Aorta (tissue), 5 donors: ENCODE measurements at regions not wholly inside any gene's neighbourhood (a gene's known extent, or its start where the extent isn't known, plus 50 kb on each side); places are given as distances from the start of the nearest gene placed in this dataset.

Source experiments
- ATAC-seq: fragments of 200-7000 bp; cut with Tn5 transposase; one replicate; pipeline ENCODE4 v1.9.1; 2022; ENCODE audit warnings: moderate library complexity; ENCODE audit not compliant: low FRiP score
- DNase-seq, 2 donors: peaks; one replicate each; pipeline ENCODE4 v3.0.0-alpha.2; 2020
- H3K27ac ChIP-seq, 2 donors: one replicate each; pipeline ENCODE4 v1.5.1; 2013; ENCODE audit warnings: low read length in 2 of 2, mild to moderate bottlenecking in 2 of 2, moderate library complexity in 2 of 2, control low read depth in 1 of 2, inconsistent platforms in 1 of 2, low read depth in 1 of 2
- H3K27me3 ChIP-seq, 2 donors: one replicate each; pipeline ENCODE4 v1.6.1; 2013; ENCODE audit warnings: control low read depth in 1 of 2, low read length in 1 of 2, mild to moderate bottlenecking in 1 of 2, moderate library complexity in 1 of 2; ENCODE audit not compliant: insufficient read depth in 2 of 2, control insufficient read depth in 1 of 2
- H3K36me3 ChIP-seq, 2 donors: one replicate each; pipeline ENCODE4 v1.6.1; 2013; ENCODE audit warnings: control low read depth in 1 of 2, low read length in 1 of 2, mild to moderate bottlenecking in 1 of 2; ENCODE audit not compliant: insufficient read depth in 2 of 2, control insufficient read depth in 1 of 2
- H3K4me1 ChIP-seq, 2 donors: one replicate each; pipeline ENCODE4 v1.6.1; 2013; ENCODE audit warnings: low read length in 2 of 2, control low read depth in 1 of 2, mild to moderate bottlenecking in 1 of 2, moderate library complexity in 1 of 2; ENCODE audit not compliant: insufficient read depth in 2 of 2, control insufficient read depth in 1 of 2
- H3K4me3 ChIP-seq, 2 donors: one replicate each; pipeline ENCODE4 v1.5.1; 2013; ENCODE audit warnings: low read length in 2 of 2, control low read depth in 1 of 2, mild to moderate bottlenecking in 1 of 2
- H3K9me3 ChIP-seq: one replicate; pipeline ENCODE4 v1.6.1; 2013; ENCODE audit warnings: mild to moderate bottlenecking, low read length; ENCODE audit not compliant: control insufficient read depth
- WGBS, 2 donors: extraction: QIAGEN DNeasy Blood & Tissue Kit; methylation state at CpG; one replicate each; pipeline ENCODE4 v1.1.7; 2013; 5-methylcytosine and 5-hydroxymethylcytosine counted together
- intact Hi-C, 2 donors: fragments of 100-400 bp; cut with DNase I; formaldehyde crosslinking; loops; one replicate each; pipeline versions ENCODE4 v1.14.2 to v1.15.0; 2022
- donor health status: healthy with polysubstance abuse.
- donor health status: Bipolar disorder and iron deficiency.
- donor health status: DM: no; HTN: no; CAD: no.
- donor health status: DM: no; HTN: no; CAD: no.
- donor health status: DM: yes; HTN: yes; CAD: no.

- Histone ChIP-seq H3K4me3 (no peak overlapping the region), H3K27me3 (no peaks in the 10 kb centered on the region), H3K27ac (no peak overlapping the region), H3K36me3 (no peaks in the 10 kb centered on the region), H3K9me3 (peaks cover 39% of the 10 kb centered on the region), H3K4me1 (no peaks in the 10 kb centered on the region)
- intact Hi-C loops: no loop called here
- ATAC-seq: no peak
- DNase-seq: no peak
- WGBS, 2 donors: 84 to 86% methylated on average over 4 of the region's 4 CpGs
These were observed 1450.0 kb downstream of the UQCRFS1 start for GRCh38 chr19:27762933-27763332.

DNA sequence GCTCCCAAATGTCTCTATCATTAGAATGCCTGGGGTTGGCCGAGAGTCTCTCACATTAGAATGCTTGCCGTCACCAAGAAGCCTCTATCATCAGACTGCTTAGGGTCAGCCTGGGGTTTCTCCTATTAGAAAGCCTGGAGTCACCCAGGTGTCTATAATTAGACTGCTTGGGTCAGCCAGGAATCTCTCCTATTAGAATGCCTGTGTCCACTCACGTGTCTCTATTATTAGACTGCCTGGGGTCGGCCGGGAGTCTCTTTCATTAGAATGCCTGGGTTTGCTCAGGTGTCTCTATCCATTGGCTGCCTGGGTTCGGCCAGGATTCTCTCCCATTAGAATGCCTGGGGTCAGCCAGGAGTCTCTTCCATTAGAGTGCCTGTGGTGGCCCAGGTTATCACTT lies 1453.1 kb downstream of the UQCRFS1 start:
- no peak for ATAC-seq
- Histone ChIP-seq H3K4me3 (no peak overlapping the region), H3K27me3 (no peaks in the 10 kb centered on the region), H3K27ac (no peak overlapping the region), H3K4me1 (no peaks in the 10 kb centered on the region), H3K9me3 (peaks cover 30% of the 10 kb centered on the region), H3K36me3 (no peaks in the 10 kb centered on the region)
- DNase-seq: no peak
- intact Hi-C loops: no loop called here
- WGBS, 2 donors: 89 to 93% methylated on average over 6 of the region's 6 CpGs

- Histone ChIP-seq H3K4me3 (no peak overlapping the region), H3K36me3 (no peaks in the 10 kb centered on the region), H3K27me3 (no peaks in the 10 kb centered on the region), H3K9me3 (peaks cover 27% of the 10 kb centered on the region), H3K4me1 (no peaks in the 10 kb centered on the region), H3K27ac (no peak overlapping the region)
- ATAC-seq (no peak), DNase-seq (no peak)
- intact Hi-C loops: no loop called here
- WGBS, 2 donors: 86 to 91% methylated on average over 18 of the region's 18 CpGs
These were observed 1454.1 kb downstream of the UQCRFS1 start for GRCh38 chr19:27758626-27759505.

DNA sequence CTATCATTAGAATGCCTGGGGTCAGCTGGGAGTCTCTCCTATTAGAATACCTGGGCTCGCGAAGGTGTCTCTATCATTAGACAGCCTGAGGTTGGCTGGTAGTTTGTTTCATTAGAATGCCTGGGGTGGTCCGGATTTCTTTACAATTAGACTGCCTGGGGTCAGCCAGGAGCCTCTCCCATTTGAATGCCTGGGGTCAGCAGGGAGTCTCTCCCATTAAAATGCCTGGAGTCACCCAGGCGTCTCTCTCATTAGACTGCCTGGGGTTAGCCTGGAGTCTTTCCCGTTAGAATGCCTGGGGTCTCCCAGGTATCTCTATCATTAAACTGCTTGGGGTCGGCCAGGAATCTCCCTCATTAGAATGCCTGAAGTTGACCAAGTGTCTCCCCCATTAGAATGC lies 1458.3 kb downstream of the UQCRFS1 start:
- WGBS, 2 donors: 51 to 58% methylated on average over 6 of the region's 6 CpGs
- H3K4me1 ChIP-seq: no peaks in the 10 kb centered on the region
- H3K4me3 ChIP-seq: no peak overlapping the region
- H3K27me3 ChIP-seq: no peaks in the 10 kb centered on the region
- intact Hi-C loops: no loop called here
- peaks cover 11% of the 10 kb centered on the region for H3K9me3 ChIP-seq
- ATAC-seq: no peak
- no peak for DNase-seq
- no peak overlapping the region for H3K27ac ChIP-seq
- H3K36me3 ChIP-seq: no peaks in the 10 kb centered on the region

DNA sequence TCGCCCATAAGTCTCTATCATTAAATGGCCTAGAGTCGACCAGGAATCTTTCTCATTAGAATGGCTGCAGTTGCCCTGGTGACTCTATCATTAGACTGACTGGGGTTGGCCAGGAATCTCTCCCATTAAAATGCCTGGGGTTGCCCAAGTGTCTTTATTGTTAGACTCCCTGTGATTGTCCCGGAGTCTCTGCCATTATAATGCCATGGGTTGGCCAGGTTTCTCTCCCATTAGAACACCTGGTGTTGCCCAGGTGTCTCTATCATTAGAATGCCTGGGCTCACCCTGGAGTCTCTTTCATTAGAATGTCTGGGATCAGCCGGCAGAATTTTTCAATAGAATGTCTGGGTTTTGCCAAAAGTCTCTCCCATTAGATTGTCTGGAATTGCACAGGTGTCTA lies 1459.3 kb downstream of the UQCRFS1 start:
- Histone ChIP-seq H3K27me3 (no peaks in the 10 kb centered on the region), H3K4me3 (no peak overlapping the region), H3K9me3 (peaks cover 7% of the 10 kb centered on the region), H3K4me1 (no peaks in the 10 kb centered on the region), H3K27ac (no peak overlapping the region), H3K36me3 (no peaks in the 10 kb centered on the region)
- intact Hi-C loops: no loop called here
- DNase-seq: no peak
- no peak for ATAC-seq
- WGBS, 2 donors: 92 to 95% methylated on average over 4 of the region's 4 CpGs

GRCh38 chr19:27752530-27753184 lies 1460.3 kb downstream of the UQCRFS1 start:
- Histone ChIP-seq H3K27me3 (no peaks in the 10 kb centered on the region), H3K4me3 (no peak overlapping the region), H3K4me1 (no peaks in the 10 kb centered on the region), H3K36me3 (no peaks in the 10 kb centered on the region), H3K27ac (no peak overlapping the region), H3K9me3 (peaks cover 7% of the 10 kb centered on the region)
- DNase-seq (no peak), ATAC-seq (no peak)
- 78 to 92% methylated on average over 6 of the region's 6 CpGs for WGBS, 2 donors
- intact Hi-C loops: no loop called here

DNA sequence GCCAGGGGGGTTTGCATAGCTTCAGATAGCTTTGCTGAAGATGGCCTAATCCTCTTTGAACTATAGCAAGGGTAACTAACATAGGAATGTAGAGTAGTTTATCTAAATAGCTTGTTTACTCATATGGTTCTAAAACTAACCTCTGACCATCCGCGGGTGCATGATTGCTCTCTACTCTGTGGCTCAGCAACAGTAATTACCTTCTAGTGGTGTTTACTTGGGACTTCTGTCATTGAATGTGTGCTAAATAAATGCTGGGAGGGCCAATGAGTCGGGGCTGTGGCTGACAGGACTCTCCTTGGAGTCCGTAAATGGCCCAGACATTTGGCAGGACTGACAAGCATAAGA lies 1461.9 kb downstream of the UQCRFS1 start:
- intact Hi-C loops: no loop called here
- WGBS, 2 donors: 74 to 87% methylated on average over 4 of the region's 4 CpGs
- ATAC-seq (no peak), DNase-seq (no peak)
- Histone ChIP-seq H3K4me3 (no peak overlapping the region), H3K4me1 (no peaks in the 10 kb centered on the region), H3K9me3 (peaks cover 14% of the 10 kb centered on the region), H3K36me3 (no peaks in the 10 kb centered on the region), H3K27ac (no peak overlapping the region), H3K27me3 (no peaks in the 10 kb centered on the region)

DNA sequence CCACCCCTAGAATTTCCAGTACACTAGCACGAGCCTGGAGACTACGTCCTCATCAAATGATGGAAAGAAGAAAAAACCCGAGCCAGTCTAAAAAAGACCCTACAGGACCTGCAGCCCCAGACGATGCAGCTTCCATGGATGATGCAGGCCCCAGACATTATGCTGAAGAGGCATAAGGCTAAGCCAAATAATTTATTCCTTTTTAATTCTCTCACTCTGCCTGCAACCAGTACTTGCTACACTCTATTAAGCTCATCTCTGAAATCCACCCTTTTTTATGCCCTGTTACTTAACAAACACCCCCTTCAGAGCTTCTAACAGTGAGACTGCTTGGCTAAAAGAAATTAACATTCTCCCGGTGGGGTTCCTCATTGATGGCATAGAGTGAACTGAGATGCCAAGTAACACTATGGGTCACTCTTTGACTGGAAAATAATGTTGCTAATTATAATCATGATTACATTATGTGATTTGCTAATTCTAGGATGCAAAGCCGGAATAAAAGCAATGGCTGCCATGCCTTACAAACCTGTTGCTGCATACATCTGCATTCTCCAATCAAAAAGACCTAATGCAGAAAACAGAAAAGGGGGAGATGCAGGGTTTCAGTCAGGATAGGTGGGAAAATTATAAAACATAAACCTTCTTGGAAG lies 1462.4 kb downstream of the UQCRFS1 start:
- ATAC-seq: no peak
- no peaks in the 10 kb centered on the region for H3K36me3 ChIP-seq
- no peak overlapping the region for H3K4me3 ChIP-seq
- WGBS, 2 donors: 80 to 82% methylated on average over 6 of the region's 6 CpGs
- no peaks in the 10 kb centered on the region for H3K4me1 ChIP-seq
- no peak overlapping the region for H3K27ac ChIP-seq
- DNase-seq: no peak
- intact Hi-C loops: no loop called here
- H3K27me3 ChIP-seq: no peaks in the 10 kb centered on the region
- peaks cover 14% of the 10 kb centered on the region for H3K9me3 ChIP-seq
